KG1 (cell line): ENCODE measurements at regions not wholly inside any gene's neighbourhood (a gene's known extent, or its start where the extent isn't known, plus 50 kb on each side); places are given as distances from the start of the nearest gene placed in this dataset.
"Not testable (repeated sequence)": the region's sequence is repeated elsewhere in the genome, so short reads cannot be mapped to it uniquely, and the experiment has no call there.

ENCODE experiments used
- DNase-seq: peaks from one replicate; lab custom pipeline; 2025; lab: John Stamatoyannopoulos, UW

GRCh38 chr3:103495186-103495585 is 1060.4 kb downstream of the ZPLD1 start:
- no peak for DNase-seq

- DNase-seq, result no peak
Observed at GRCh38 chr3:103499132-103499900, 1064.5 kb downstream of the ZPLD1 start.

GRCh38 chr3:103499967-103500366 is 1065.2 kb downstream of the ZPLD1 start:
- DNase-seq, result no peak

- no peak for DNase-seq
Observed at GRCh38 chr3:103510760-103511159, 1075.9 kb downstream of the ZPLD1 start.

- DNase-seq, result no peak
Observed at GRCh38 chr3:103511891-103512290, 1077.1 kb downstream of the ZPLD1 start.

GRCh38 chr3:103512595-103512994 is 1077.8 kb downstream of the ZPLD1 start:
- DNase-seq, result no peak

GRCh38 chr3:103513003-103513402 is 1078.2 kb downstream of the ZPLD1 start:
- no peak for DNase-seq

- DNase-seq, result no peak
Observed at GRCh38 chr3:103515116-103515515, 1080.3 kb downstream of the ZPLD1 start.

GRCh38 chr3:103516950-103517349 is 1082.1 kb downstream of the ZPLD1 start:
- no peak for DNase-seq

GRCh38 chr3:103531327-103531726 is 1096.5 kb downstream of the ZPLD1 start:
- DNase-seq, result not testable (repeated sequence)

GRCh38 chr3:103532986-103533385 is 1098.2 kb downstream of the ZPLD1 start:
- no peak for DNase-seq

GRCh38 chr3:103554451-103554850 is 1119.6 kb downstream of the ZPLD1 start:
- no peak for DNase-seq

GRCh38 chr3:103564116-103564515 is 1129.3 kb downstream of the ZPLD1 start:
- DNase-seq, result not testable (repeated sequence)

- no peak for DNase-seq
Observed at GRCh38 chr3:103585809-103586208, 1151.0 kb downstream of the ZPLD1 start.

- DNase-seq, result no peak
Observed at GRCh38 chr3:103589770-103590169, 1155.0 kb downstream of the ZPLD1 start.

GRCh38 chr3:103600844-103601243 is 1166.0 kb downstream of the ZPLD1 start:
- DNase-seq, result no peak

- DNase-seq, result no peak
Observed at GRCh38 chr3:103601666-103602065, 1166.9 kb downstream of the ZPLD1 start.

GRCh38 chr3:103609472-103609871 is 1174.7 kb downstream of the ZPLD1 start:
- no peak for DNase-seq

GRCh38 chr3:103613397-103614156 is 1178.8 kb downstream of the ZPLD1 start:
- DNase-seq, result no peak

- DNase-seq, result no peak
Observed at GRCh38 chr3:103614719-103615118, 1179.9 kb downstream of the ZPLD1 start.

GRCh38 chr3:103617961-103618360 is 1183.1 kb downstream of the ZPLD1 start:
- DNase-seq, result no peak

GRCh38 chr3:103624271-103624670 is 1189.5 kb downstream of the ZPLD1 start:
- DNase-seq, result no peak

- DNase-seq, result no peak
Observed at GRCh38 chr3:103629391-103629790, 1194.6 kb downstream of the ZPLD1 start.
